IPS DF 6.9 (cell line): ENCODE measurements at regions not wholly inside any gene's neighbourhood (a gene's known extent, or its start where the extent isn't known, plus 50 kb on each side); places are given as distances from the start of the nearest gene placed in this dataset.

Experiments used
- DNase-seq: peaks from one replicate; pipeline ENCODE4 v3.0.0-alpha.2; 2013; ENCODE audit warnings: low read depth, low spot score
- H3K27ac ChIP-seq: one replicate; pipeline ENCODE4 v1.5.1; 2013; ENCODE audit warnings: low read length, control low read depth
- H3K27me3 ChIP-seq: 2 replicates; pipeline ENCODE4 v1.6.1; 2013; ENCODE audit warnings: mild to moderate bottlenecking, low read length; ENCODE audit not compliant: control insufficient read depth, insufficient read depth
- H3K36me3 ChIP-seq: 2 replicates; pipeline ENCODE4 v1.6.1; 2013; ENCODE audit warnings: low read length; ENCODE audit not compliant: control insufficient read depth, insufficient read depth
- H3K4me1 ChIP-seq: 2 replicates; pipeline ENCODE4 v1.6.1; 2013; ENCODE audit warnings: low read length; ENCODE audit not compliant: control insufficient read depth, insufficient read depth
- H3K4me3 ChIP-seq: 2 replicates; pipeline ENCODE4 v1.5.1; 2013; ENCODE audit warnings: mild to moderate bottlenecking, low read length
- H3K9me3 ChIP-seq: 2 replicates; pipeline ENCODE4 v1.6.1; 2013; ENCODE audit warnings: low read length, inconsistent platforms; ENCODE audit not compliant: control insufficient read depth, insufficient read depth
- WGBS: extraction: QIAGEN DNeasy Blood & Tissue Kit; methylation state at CpG from one replicate; pipeline ENCODE4 v1.1.7; 2013; ENCODE audit warnings: mixed read lengths, missing lambda C conversion rate; ENCODE audit not compliant: insufficient read length, insufficient coverage; 5-methylcytosine and 5-hydroxymethylcytosine counted together

- Histone ChIP-seq H3K36me3 (no peaks in the 10 kb centered on the region), H3K27ac (no peak overlapping the region), H3K9me3 (no peaks in the 10 kb centered on the region), H3K4me3 (no peak overlapping the region), H3K4me1 (0 out of 2 replicates have a peak, but pooled peaks cover 1% of the 10 kb centered on the region), H3K27me3 (no peaks in the 10 kb centered on the region)
- DNase-seq: no peak
- no CpG with 5 or more reads among the region's 2 CpGs for WGBS
These were observed 144.2 kb upstream of the CDH10 start for GRCh38 chr5:24788829-24789514.

- DNase-seq: no peak
- H3K9me3 ChIP-seq: no peaks in the 10 kb centered on the region
- no peak overlapping the region for H3K4me3 ChIP-seq
- H3K4me1 ChIP-seq: 0 out of 2 replicates have a peak, but pooled peaks cover 1% of the 10 kb centered on the region
- H3K27ac ChIP-seq: no peak overlapping the region
- no peaks in the 10 kb centered on the region for H3K36me3 ChIP-seq
- no CpG with 5 or more reads among the region's 4 CpGs for WGBS
- no peaks in the 10 kb centered on the region for H3K27me3 ChIP-seq
These were observed 141.3 kb upstream of the CDH10 start for GRCh38 chr5:24786108-24786507.

GRCh38 chr5:24783596-24783995, 138.8 kb upstream of the CDH10 start:
- Histone ChIP-seq H3K4me1 (0 out of 2 replicates have a peak, but pooled peaks cover 1% of the 10 kb centered on the region), H3K36me3 (no peaks in the 10 kb centered on the region), H3K27me3 (no peaks in the 10 kb centered on the region), H3K27ac (no peak overlapping the region), H3K9me3 (no peaks in the 10 kb centered on the region), H3K4me3 (no peak overlapping the region)
- DNase-seq: no peak

GRCh38 chr5:24777392-24777791, 132.6 kb upstream of the CDH10 start:
- DNase-seq: no peak
- Histone ChIP-seq H3K4me3 (no peak overlapping the region), H3K9me3 (no peaks in the 10 kb centered on the region), H3K4me1 (no peaks in the 10 kb centered on the region), H3K36me3 (no peaks in the 10 kb centered on the region), H3K27ac (no peak overlapping the region), H3K27me3 (no peaks in the 10 kb centered on the region)
- no CpG with 5 or more reads among the region's 10 CpGs for WGBS

- Histone ChIP-seq H3K27ac (no peak overlapping the region), H3K4me1 (no peaks in the 10 kb centered on the region), H3K36me3 (no peaks in the 10 kb centered on the region), H3K27me3 (no peaks in the 10 kb centered on the region), H3K9me3 (no peaks in the 10 kb centered on the region), H3K4me3 (no peak overlapping the region)
- WGBS: no CpG with 5 or more reads among the region's 1 CpG
- DNase-seq: no peak
These were observed 128.5 kb upstream of the CDH10 start for GRCh38 chr5:24773261-24773660.

GRCh38 chr5:24767086-24767485, 122.3 kb upstream of the CDH10 start:
- no peaks in the 10 kb centered on the region for H3K9me3 ChIP-seq
- H3K27ac ChIP-seq: no peak overlapping the region
- H3K27me3 ChIP-seq: no peaks in the 10 kb centered on the region
- DNase-seq: no peak
- H3K4me3 ChIP-seq: no peak overlapping the region
- H3K36me3 ChIP-seq: no peaks in the 10 kb centered on the region
- peaks cover 2% of the 10 kb centered on the region; the same call in 1 of the 2 replicates for H3K4me1 ChIP-seq

GRCh38 chr5:24765219-24765618, 120.4 kb upstream of the CDH10 start:
- Histone ChIP-seq H3K9me3 (no peaks in the 10 kb centered on the region), H3K27me3 (no peaks in the 10 kb centered on the region), H3K4me3 (no peak overlapping the region), H3K4me1 (peaks cover 2% of the 10 kb centered on the region; the same call in 1 of the 2 replicates), H3K27ac (no peak overlapping the region), H3K36me3 (no peaks in the 10 kb centered on the region)
- no CpG with 5 or more reads among the region's 1 CpG for WGBS
- no peak for DNase-seq

- no CpG with 5 or more reads among the region's 3 CpGs for WGBS
- H3K27ac ChIP-seq: no peak overlapping the region
- H3K9me3 ChIP-seq: no peaks in the 10 kb centered on the region
- no peak overlapping the region for H3K4me3 ChIP-seq
- H3K27me3 ChIP-seq: no peaks in the 10 kb centered on the region
- no peaks in the 10 kb centered on the region for H3K4me1 ChIP-seq
- no peak for DNase-seq
- H3K36me3 ChIP-seq: no peaks in the 10 kb centered on the region
These were observed 105.6 kb upstream of the CDH10 start for GRCh38 chr5:24750355-24750754.

- no peak for DNase-seq
- H3K27ac ChIP-seq: no peak overlapping the region
- no CpG with 5 or more reads among the region's 3 CpGs for whole genome bisulfite sequencing
- H3K36me3 ChIP-seq: no peaks in the 10 kb centered on the region
- no peak overlapping the region for H3K4me3 ChIP-seq
- no peaks in the 10 kb centered on the region for H3K4me1 ChIP-seq
- no peaks in the 10 kb centered on the region for H3K9me3 ChIP-seq
- no peaks in the 10 kb centered on the region for H3K27me3 ChIP-seq
These were observed 104.9 kb upstream of the CDH10 start for GRCh38 chr5:24749701-24750100.

GRCh38 chr5:24747327-24747726, 102.5 kb upstream of the CDH10 start:
- H3K4me3 ChIP-seq: no peak overlapping the region
- no peak for DNase-seq
- H3K36me3 ChIP-seq: no peaks in the 10 kb centered on the region
- H3K27me3 ChIP-seq: no peaks in the 10 kb centered on the region
- no peaks in the 10 kb centered on the region for H3K9me3 ChIP-seq
- H3K27ac ChIP-seq: no peak overlapping the region
- WGBS: no CpG with 5 or more reads among the region's 6 CpGs
- no peaks in the 10 kb centered on the region for H3K4me1 ChIP-seq

- WGBS: no CpG with 5 or more reads among the region's 3 CpGs
- DNase-seq: no peak
- no peaks in the 10 kb centered on the region for H3K27me3 ChIP-seq
- H3K4me3 ChIP-seq: no peak overlapping the region
- H3K9me3 ChIP-seq: no peaks in the 10 kb centered on the region
- no peaks in the 10 kb centered on the region for H3K36me3 ChIP-seq
- no peaks in the 10 kb centered on the region for H3K4me1 ChIP-seq
- no peak overlapping the region for H3K27ac ChIP-seq
These were observed 97.6 kb upstream of the CDH10 start for GRCh38 chr5:24742334-24742733.
